ENCODE measurements at regions not wholly inside any gene's neighbourhood (a gene's known extent, or its start where the extent isn't known, plus 50 kb on each side); places are given as distances from the start of the nearest gene placed in this dataset.

- DNase-seq (ENCODE audit: insufficient read length, low spot score) (no peak), FAIRE-seq (no peak)
- TF ChIP-seq, protein P1, sequence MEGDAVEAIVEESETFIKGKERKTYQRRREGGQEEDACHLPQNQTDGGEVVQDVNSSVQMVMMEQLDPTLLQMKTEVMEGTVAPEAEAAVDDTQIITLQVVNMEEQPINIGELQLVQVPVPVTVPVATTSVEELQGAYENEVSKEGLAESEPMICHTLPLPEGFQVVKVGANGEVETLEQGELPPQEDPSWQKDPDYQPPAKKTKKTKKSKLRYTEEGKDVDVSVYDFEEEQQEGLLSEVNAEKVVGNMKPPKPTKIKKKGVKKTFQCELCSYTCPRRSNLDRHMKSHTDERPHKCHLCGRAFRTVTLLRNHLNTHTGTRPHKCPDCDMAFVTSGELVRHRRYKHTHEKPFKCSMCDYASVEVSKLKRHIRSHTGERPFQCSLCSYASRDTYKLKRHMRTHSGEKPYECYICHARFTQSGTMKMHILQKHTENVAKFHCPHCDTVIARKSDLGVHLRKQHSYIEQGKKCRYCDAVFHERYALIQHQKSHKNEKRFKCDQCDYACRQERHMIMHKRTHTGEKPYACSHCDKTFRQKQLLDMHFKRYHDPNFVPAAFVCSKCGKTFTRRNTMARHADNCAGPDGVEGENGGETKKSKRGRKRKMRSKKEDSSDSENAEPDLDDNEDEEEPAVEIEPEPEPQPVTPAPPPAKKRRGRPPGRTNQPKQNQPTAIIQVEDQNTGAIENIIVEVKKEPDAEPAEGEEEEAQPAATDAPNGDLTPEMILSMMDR (IDR thresholded peaks at IDR 0.05; ENCODE audit: insufficient read depth, missing control alignments): no peak
Observed at GRCh38 chrX:9349572-9350494, 115.0 kb upstream of the TBL1X start.

DNA sequence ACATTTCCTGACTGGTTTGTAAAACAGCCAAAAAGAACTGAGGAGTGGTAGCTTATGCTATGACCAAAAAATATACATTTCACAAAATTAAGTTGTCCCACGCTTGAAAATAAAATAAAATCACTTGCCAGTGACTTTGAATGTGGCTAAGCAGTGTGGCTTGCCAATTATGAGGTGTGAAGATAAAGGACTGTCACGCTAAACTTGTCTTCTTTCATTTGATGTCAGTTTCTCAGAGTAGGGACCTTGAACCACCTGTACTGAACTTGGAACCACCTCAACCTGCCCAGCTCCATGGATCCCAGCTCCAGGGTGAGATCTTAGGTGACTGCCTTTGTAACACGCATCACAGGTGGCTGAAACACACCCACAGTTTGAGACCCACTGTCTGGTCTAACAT is 113.7 kb upstream of the TBL1X start:
- DNase-seq (ENCODE audit: insufficient read length, low spot score): no peak
- no peak for FAIRE-seq
- TF ChIP-seq, protein P1 (IDR thresholded peaks at IDR 0.05; ENCODE audit: insufficient read depth, missing control alignments): no peak

GRCh38 chrX:9352243-9352642 is 112.6 kb upstream of the TBL1X start:
- TF ChIP-seq, protein P1 (IDR thresholded peaks at IDR 0.05; ENCODE audit: insufficient read depth, missing control alignments): no peak
- no peak for DNase-seq (ENCODE audit: insufficient read length, low spot score)
- no peak for FAIRE-seq

- FAIRE-seq (no peak), DNase-seq (ENCODE audit: insufficient read length, low spot score) (no peak)
- TF ChIP-seq, protein P1 (IDR thresholded peaks at IDR 0.05; ENCODE audit: insufficient read depth, missing control alignments): no peak
Observed at GRCh38 chrX:9352694-9353411, 112.0 kb upstream of the TBL1X start.

DNA sequence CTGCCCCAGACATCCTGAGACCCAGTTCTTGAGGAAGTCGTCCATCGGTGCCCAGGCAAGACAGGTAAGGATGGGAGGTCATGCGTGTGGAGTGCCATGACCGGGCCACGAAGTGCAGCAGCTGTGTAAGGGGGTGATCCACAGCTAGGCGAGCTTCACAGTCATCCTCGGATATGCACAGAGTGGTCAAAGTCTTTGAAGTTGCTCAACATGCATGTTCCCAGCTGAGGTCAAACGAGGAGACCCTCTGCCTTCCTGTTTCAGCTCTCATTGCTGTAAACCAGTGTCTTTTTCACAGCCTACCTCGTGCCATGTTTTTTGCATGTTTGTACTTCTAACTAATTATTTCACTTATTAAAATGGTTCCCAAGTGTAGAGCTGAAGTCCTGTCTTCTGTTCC is 109.9 kb upstream of the TBL1X start:
- FAIRE-seq: no peak
- TF ChIP-seq, protein P1 (IDR thresholded peaks at IDR 0.05; ENCODE audit: insufficient read depth, missing control alignments): no peak
- no peak for DNase-seq (ENCODE audit: insufficient read length, low spot score)

GRCh38 chrX:9355739-9356138 is 109.1 kb upstream of the TBL1X start:
- no peak for DNase-seq (ENCODE audit: insufficient read length, low spot score)
- no peak for FAIRE-seq
- TF ChIP-seq, protein P1 (IDR thresholded peaks at IDR 0.05; ENCODE audit: insufficient read depth, missing control alignments): no peak
